Motor neuron (in vitro differentiated cells): ENCODE measurements at regions not wholly inside any gene's neighbourhood (a gene's known extent, or its start where the extent isn't known, plus 50 kb on each side); places are given as distances from the start of the nearest gene placed in this dataset.
"Not testable (repeated sequence)": the region's sequence is repeated elsewhere in the genome, so short reads cannot be mapped to it uniquely, and the experiment has no call there.

Source experiments
- ATAC-seq, 8 experiments: fragments of 200-7000 bp; cut with Tn5 transposase; replicated peaks in 6 of 8; 2 replicates each; pipeline ENCODE4 v1.8.0; 2021; ENCODE audit warnings: mild to moderate bottlenecking in 8 of 8, moderate library complexity in 8 of 8
- H3K27ac ChIP-seq, 2 donors: fragments of 250-450 bp; sonication (Bioruptor Pico); 2 replicates each; pipeline ENCODE4 v1.9.0; 2021; ENCODE audit warnings: antibody characterized with exemption in 2 of 2, mild to moderate bottlenecking in 2 of 2, moderate library complexity in 1 of 2
- H3K4me1 ChIP-seq, 2 donors: fragments of 250-450 bp; sonication (Bioruptor Pico); replicated peaks in 1 of 2; 2 replicates each; pipeline ENCODE4 v1.6.1; 2021; ENCODE audit warnings: antibody characterized with exemption in 2 of 2, mild to moderate bottlenecking in 2 of 2, moderate library complexity in 1 of 2
- H3K4me3 ChIP-seq, 5 donors: fragments of 250-450 bp; sonication (Bioruptor Pico); 2 replicates each; pipeline ENCODE4 v1.9.0; 2021; ENCODE audit warnings: antibody characterized with exemption in 5 of 5, mild to moderate bottlenecking in 5 of 5, moderate library complexity in 4 of 5
- WGBS, 10 experiments: fragments of 450-650 bp; shearing (Covaris generic); methylation state at CpG; one replicate each; pipeline ENCODE4 v1.0.0; 2022; 5-methylcytosine and 5-hydroxymethylcytosine counted together
- in situ Hi-C, 9 experiments: fragments of 400-800 bp; cut with MboI; loops; one replicate each; pipeline ENCODE4 v1.15.0; 2021; ENCODE audit warnings: low sequenced_read_pairs in 9 of 9, low pct_unique_long_range_greater_than_20kb in 2 of 9; ENCODE audit not compliant: unreplicated experiment in 9 of 9

GRCh38 chr6:135555550-135555949, 58.0 kb upstream of the AHI1 start:
- no peak overlapping the region for H3K27ac ChIP-seq
- H3K4me1 ChIP-seq: no peaks in the 10 kb centered on the region
- in situ Hi-C loops: no loop called here
- no peak for ATAC-seq
- 43 to 90% (median 79%) methylated on average over 1 to 4 of the region's 4 CpGs; no CpG with 5 or more reads in 1 of the 10 experiments for WGBS, 10 experiments
- H3K4me3 ChIP-seq: no peak overlapping the region

DNA sequence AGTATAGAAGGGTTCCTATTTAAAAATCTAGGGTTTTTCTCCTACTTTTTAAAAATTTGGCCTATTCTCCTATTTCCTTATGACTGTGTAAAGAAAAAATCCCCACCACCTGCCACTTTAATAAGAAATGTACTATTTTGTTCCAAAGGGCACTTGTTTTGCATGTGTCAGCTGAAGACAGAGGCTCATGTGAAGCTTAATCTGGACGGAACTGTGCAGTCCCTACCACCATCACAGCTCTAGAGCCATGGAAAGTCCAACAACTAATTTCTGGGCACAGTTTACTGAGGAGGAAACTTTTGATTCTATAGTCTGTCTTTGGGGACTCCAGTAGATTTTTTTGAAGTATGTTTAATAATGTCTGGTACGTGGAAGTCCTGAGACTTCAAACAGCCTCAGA, 60.0 kb upstream of the AHI1 start:
- Histone ChIP-seq H3K4me3 (no peak overlapping the region), H3K27ac (no peak overlapping the region), H3K4me1 (no peaks in the 10 kb centered on the region)
- in situ Hi-C loops: no loop called here
- no peak for ATAC-seq
- 59 to 100% (median 95%) methylated on average over 1 to 2 of the region's 2 CpGs; no CpG with 5 or more reads in 2 of the 10 experiments for whole genome bisulfite sequencing, 10 experiments

- WGBS, 10 experiments: 40 to 80% (median 78%) methylated on average over 1 of the region's 1 CpG; no CpG with 5 or more reads in 7 of the 10 experiments
- H3K4me1 ChIP-seq, H3K4me3 ChIP-seq, H3K27ac ChIP-seq, ATAC-seq, in situ Hi-C loops: not testable (repeated sequence)
Measured at GRCh38 chr6:135565605-135566004, 68.1 kb upstream of the AHI1 start.

GRCh38 chr6:135566311-135567068, 69.0 kb upstream of the AHI1 start:
- 80 to 100% (median 87%) methylated on average over 1 to 3 of the region's 7 CpGs; no CpG with 5 or more reads in 6 of the 10 experiments for WGBS, 10 experiments
- ATAC-seq: no peak
- Histone ChIP-seq H3K4me3 (no peak overlapping the region), H3K27ac (no peak overlapping the region), H3K4me1 (no peaks in the 10 kb centered on the region)
- in situ Hi-C loops: no loop called here

- Histone ChIP-seq H3K4me1 (no peaks in the 10 kb centered on the region), H3K27ac (no peak overlapping the region), H3K4me3 (no peak overlapping the region)
- ATAC-seq: no peak
- WGBS, 10 experiments: 49 to 100% (median 94%) methylated on average over 1 to 2 of the region's 2 CpGs; no CpG with 5 or more reads in 3 of the 10 experiments
- in situ Hi-C loops: no loop called here
Measured at GRCh38 chr6:135567375-135568083, 70.0 kb upstream of the AHI1 start.

GRCh38 chr6:135568379-135568778, 70.8 kb upstream of the AHI1 start:
- ATAC-seq: peak in 1 of 8 experiments; percentile 37
- H3K4me3 ChIP-seq: no peak overlapping the region
- H3K4me1 ChIP-seq: no peaks in the 10 kb centered on the region
- in situ Hi-C loops: no loop called here
- WGBS, 10 experiments: 38 to 94% (median 67%) methylated on average over 1 to 3 of the region's 3 CpGs; no CpG with 5 or more reads in 1 of the 10 experiments
- H3K27ac ChIP-seq: no peak overlapping the region

GRCh38 chr6:135572051-135572450, 74.5 kb upstream of the AHI1 start:
- Histone ChIP-seq H3K4me1 (no peaks in the 10 kb centered on the region), H3K4me3 (no peak overlapping the region), H3K27ac (no peak overlapping the region)
- 71 to 100% (median 76%) methylated on average over 1 of the region's 1 CpG; no CpG with 5 or more reads in 6 of the 10 experiments for WGBS, 10 experiments
- no peak for ATAC-seq
- in situ Hi-C loops: no loop called here

- Histone ChIP-seq H3K4me3 (no peak overlapping the region), H3K4me1 (no peaks in the 10 kb centered on the region), H3K27ac (no peak overlapping the region)
- 3 to 95% (median 66%) methylated on average over 2 to 3 of the region's 3 CpGs for WGBS, 10 experiments
- in situ Hi-C loops: no loop called here
- ATAC-seq: no peak
Measured at GRCh38 chr6:135575629-135576028, 78.1 kb upstream of the AHI1 start.

DNA sequence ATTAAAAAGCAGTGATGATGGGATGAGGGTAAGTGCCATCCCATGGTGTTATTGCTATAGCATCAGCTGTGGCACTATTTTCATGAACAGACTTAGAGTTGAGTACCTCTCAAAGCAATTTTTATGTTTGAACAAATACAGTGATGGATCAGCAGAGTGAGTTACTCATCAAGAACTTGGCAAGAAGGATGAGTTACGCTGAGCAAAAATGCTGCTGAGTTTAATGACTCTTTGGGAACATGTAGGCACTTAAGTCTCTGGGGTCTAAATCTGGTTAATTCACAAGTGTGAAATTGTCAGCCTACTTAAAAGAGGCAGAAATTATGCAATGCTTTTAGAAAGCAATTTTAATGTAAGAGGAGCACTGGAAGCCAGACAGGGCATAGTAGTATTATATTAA, 78.5 kb upstream of the AHI1 start:
- WGBS, 10 experiments: 20 to 100% (median 100%) methylated on average over 1 of the region's 1 CpG; no CpG with 5 or more reads in 1 of the 10 experiments
- no peak for ATAC-seq
- in situ Hi-C loops: no loop called here
- no peak overlapping the region for H3K27ac ChIP-seq
- no peaks in the 10 kb centered on the region for H3K4me1 ChIP-seq
- no peak overlapping the region for H3K4me3 ChIP-seq

DNA sequence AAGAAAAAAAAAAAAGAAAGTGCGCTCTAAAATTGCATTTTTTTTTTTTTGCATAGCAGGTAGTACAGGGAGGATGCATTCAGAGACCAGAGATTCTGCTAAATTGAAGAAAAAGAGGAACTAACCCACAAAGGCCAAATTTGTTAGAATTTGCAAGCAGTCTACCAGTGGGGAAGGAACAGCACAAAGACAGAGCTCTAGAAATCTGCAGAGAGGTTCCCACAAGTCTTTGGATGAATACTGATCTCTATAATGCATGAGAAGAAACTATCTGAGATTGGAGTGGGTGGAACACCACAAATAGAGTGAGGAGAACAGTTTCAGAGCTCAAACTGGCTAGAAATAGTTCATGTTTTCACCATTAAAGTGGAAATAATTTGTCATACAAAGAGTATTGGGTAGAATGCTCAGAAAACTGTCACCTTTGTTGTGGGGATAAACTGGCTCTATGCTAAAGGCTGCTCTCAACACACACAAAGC, 79.6 kb upstream of the AHI1 start:
- in situ Hi-C loops: no loop called here
- Histone ChIP-seq H3K4me1 (no peaks in the 10 kb centered on the region), H3K4me3 (no peak overlapping the region), H3K27ac (no peak overlapping the region)
- WGBS, 10 experiments: 90 to 100% (median 100%) methylated on average over 1 of the region's 1 CpG; no CpG with 5 or more reads in 1 of the 10 experiments
- no peak for ATAC-seq

DNA sequence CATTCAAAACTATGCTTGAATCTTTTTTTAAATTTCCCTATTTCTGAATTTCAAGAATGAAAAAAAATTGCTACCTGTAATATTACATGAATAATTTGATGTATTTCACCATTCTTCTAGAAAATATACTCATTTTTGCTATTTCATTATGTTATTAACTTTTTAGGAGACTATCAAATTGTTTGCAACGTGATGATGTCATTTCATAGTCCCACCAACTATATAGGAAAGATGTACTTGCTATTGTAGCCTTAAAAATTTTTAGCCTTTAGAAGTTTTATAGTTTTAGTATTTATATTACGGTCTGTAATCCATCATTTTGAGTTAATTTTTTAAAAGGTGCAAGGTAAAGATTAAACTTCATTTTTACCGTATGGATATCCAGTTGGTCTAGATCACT, 81.4 kb upstream of the AHI1 start:
- in situ Hi-C loops: no loop called here
- ATAC-seq: no peak
- Histone ChIP-seq H3K4me3 (no peak overlapping the region), H3K27ac (no peak overlapping the region), H3K4me1 (no peaks in the 10 kb centered on the region)
- 77 to 100% (median 91%) methylated on average over 2 to 3 of the region's 3 CpGs for WGBS, 10 experiments

DNA sequence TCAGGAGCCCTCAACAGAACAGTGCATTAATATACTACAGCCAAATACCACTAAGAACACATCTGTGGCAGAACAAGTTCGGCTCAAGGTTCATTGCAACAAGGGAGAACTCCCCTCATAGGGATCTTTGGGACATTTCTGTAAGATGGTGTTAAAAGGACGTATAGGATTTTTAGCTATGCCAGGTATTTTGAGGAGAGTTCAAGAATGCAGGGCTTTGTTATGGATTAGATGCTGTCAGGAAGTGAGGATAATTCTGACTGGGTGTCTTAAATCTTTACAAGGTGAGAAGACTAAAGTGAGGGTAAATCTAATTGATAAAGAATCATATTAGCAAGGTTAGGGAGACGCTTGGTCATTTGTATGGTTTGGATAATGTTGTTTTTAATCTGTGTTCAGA, 83.7 kb upstream of the AHI1 start:
- WGBS, 10 experiments: 60 to 100% (median 84%) methylated on average over 1 to 3 of the region's 3 CpGs; no CpG with 5 or more reads in 1 of the 10 experiments
- H3K27ac ChIP-seq: no peak overlapping the region
- ATAC-seq: no peak
- H3K4me1 ChIP-seq: no peaks in the 10 kb centered on the region
- in situ Hi-C loops: no loop called here
- no peak overlapping the region for H3K4me3 ChIP-seq

- no peak overlapping the region for H3K4me3 ChIP-seq
- in situ Hi-C loops: no loop called here
- H3K27ac ChIP-seq: no peak overlapping the region
- no peaks in the 10 kb centered on the region for H3K4me1 ChIP-seq
- 0 to 100% (median 75%) methylated on average over 1 of the region's 1 CpG; no CpG with 5 or more reads in 3 of the 10 experiments for WGBS, 10 experiments
- peak in 3 of 8 experiments; percentile 40 to 73 (median 58) for ATAC-seq
Measured at GRCh38 chr6:135583256-135583761, 85.8 kb upstream of the AHI1 start.
